H1 (cell line): ENCODE measurements at regions not wholly inside any gene's neighbourhood (a gene's known extent, or its start where the extent isn't known, plus 50 kb on each side); places are given as distances from the start of the nearest gene placed in this dataset.

Source experiments
- CTCF ChIA-PET: fragments of 300-600 bp; sonication (Branson Sonifier 250); formaldehyde crosslinking; loops from one replicate; lab custom pipeline; 2021; ENCODE audit not compliant: partially characterized antibody; lab: Charles Lee
- POLR2A ChIA-PET: fragments of 300-600 bp; sonication (Branson Sonifier 250); formaldehyde crosslinking; loops from one replicate; lab custom pipeline; 2021; ENCODE audit warnings: inconsistent platforms; ENCODE audit not compliant: partially characterized antibody; lab: Charles Lee
- DNase-seq, 2 experiments: peaks; one replicate each; pipeline versions ENCODE4 v3.0.0 to v3.0.0-alpha.2; 2010 to 2022; ENCODE audit warnings: low spot score in 2 of 2, low read depth in 1 of 2, mixed read lengths in 1 of 2
- FAIRE-seq: peaks from 2 replicates; lab custom pipeline; 2011; peaks lifted over from hg19 to GRCh38; lab: Jason Lieb, UNC
- H2AFZ ChIP-seq: 2 replicates; pipeline ENCODE4 v1.8.1; 2012; ENCODE audit warnings: low read length, inconsistent platforms
- H2AK5ac ChIP-seq: 2 replicates; pipeline ENCODE4 v1.6.1; 2013; ENCODE audit warnings: low read depth, low read length
- H2BK120ac ChIP-seq: replicated peaks from 2 replicates; pipeline ENCODE3; 2013; ENCODE audit warnings: low read depth, low read length, inconsistent platforms
- H2BK12ac ChIP-seq: 2 replicates; pipeline ENCODE4 v1.6.1; 2013; ENCODE audit warnings: low read depth, low read length
- H2BK15ac ChIP-seq: 2 replicates; pipeline ENCODE4 v1.6.1; 2013; ENCODE audit warnings: low read length
- H2BK20ac ChIP-seq: 2 replicates; pipeline ENCODE4 v1.6.1; 2013; ENCODE audit warnings: low read length
- H2BK5ac ChIP-seq: 2 replicates; pipeline ENCODE4 v1.6.1; 2013; ENCODE audit warnings: low read depth, low read length
- H3K14ac ChIP-seq: 2 replicates; pipeline ENCODE4 v1.6.1; 2013; ENCODE audit warnings: inconsistent platforms; ENCODE audit not compliant: insufficient read length
- H3K18ac ChIP-seq: 2 replicates; pipeline ENCODE4 v1.6.1; 2013; ENCODE audit warnings: low read length; ENCODE audit errors: extremely low read depth
- H3K23ac ChIP-seq: 2 replicates; pipeline ENCODE4 v1.6.1; 2013; ENCODE audit warnings: inconsistent platforms; ENCODE audit not compliant: insufficient read length
- H3K23me2 ChIP-seq: 2 replicates; pipeline ENCODE4 v1.6.1; 2013; ENCODE audit warnings: low read depth, low read length
- H3K27ac ChIP-seq: 2 replicates; pipeline ENCODE4 v1.6.1; 2011; ENCODE audit warnings: low read depth, low read length, inconsistent platforms
- H3K27me3 ChIP-seq, 4 experiments: replicated peaks in 1 of 4; 1 replicate in 1 of 4; 2 replicates in 3 of 4; pipeline versions ENCODE4 v1.6.1 to v1.8.1; 2011 to 2013; ENCODE audit warnings: low read length in 3 of 4, mild to moderate bottlenecking in 3 of 4, inconsistent platforms in 2 of 4, mixed read lengths in 2 of 4, moderate library complexity in 1 of 4; ENCODE audit not compliant: control insufficient read depth in 3 of 4, insufficient read depth in 3 of 4; ENCODE audit errors: extremely low read depth in 1 of 4
- H3K36me3 ChIP-seq, 4 experiments: 2 replicates each; pipeline versions ENCODE4 v1.6.1 to v1.8.1; 2011 to 2013; ENCODE audit warnings: mild to moderate bottlenecking in 4 of 4, low read length in 3 of 4, moderate library complexity in 2 of 4, control low read depth in 1 of 4, inconsistent platforms in 1 of 4; ENCODE audit not compliant: insufficient read depth in 4 of 4, control insufficient read depth in 2 of 4
- H3K4ac ChIP-seq: replicated peaks from 2 replicates; pipeline ENCODE3; 2013; ENCODE audit warnings: low read length, low read depth, mixed read lengths, inconsistent platforms; ENCODE audit not compliant: insufficient read length
- H3K4me1 ChIP-seq, 4 experiments: replicated peaks in 1 of 4; 1 replicate in 1 of 4; 2 replicates in 3 of 4; pipeline versions ENCODE4 v1.6.1 to v1.8.1; 2011 to 2013; ENCODE audit warnings: low read length in 3 of 4, inconsistent platforms in 2 of 4, mixed read lengths in 1 of 4; ENCODE audit not compliant: insufficient read depth in 4 of 4, control insufficient read depth in 3 of 4
- H3K4me2 ChIP-seq, 2 experiments: 2 replicates each; pipeline versions ENCODE4 v1.6.1 to v1.8.1; 2011 to 2013; ENCODE audit warnings: low read depth in 2 of 2, low read length in 2 of 2, control low read depth in 1 of 2, inconsistent platforms in 1 of 2, mild to moderate bottlenecking in 1 of 2; ENCODE audit not compliant: insufficient read depth in 1 of 2
- H3K4me3 ChIP-seq, 4 experiments: fragments of 200-600, 300-600 bp in 1 of 4; sonication (generic), shearing (Covaris generic), sonication (Bioruptor Twin) in 1 of 4; 2 replicates each; pipeline versions ENCODE4 v1.5.1 to v1.8.1; 2011 to 2016; ENCODE audit warnings: low read length in 4 of 4, low read depth in 3 of 4, control low read depth in 2 of 4, inconsistent platforms in 2 of 4, mild to moderate bottlenecking in 2 of 4, mixed read lengths in 1 of 4, moderate library complexity in 1 of 4; ENCODE audit not compliant: insufficient read depth in 2 of 4; ENCODE audit errors: extremely low read depth in 1 of 4
- H3K56ac ChIP-seq: replicated peaks from 2 replicates; pipeline ENCODE3; 2013; ENCODE audit warnings: low read depth, mild to moderate bottlenecking, mixed read lengths, low read length, inconsistent platforms; ENCODE audit not compliant: insufficient read length
- H3K79me1 ChIP-seq: 2 replicates; pipeline ENCODE4 v1.6.1; 2013; ENCODE audit warnings: low read depth, low read length, control low read depth
- H3K79me2 ChIP-seq, 2 experiments: 2 replicates each; pipeline versions ENCODE4 v1.6.1 to v1.8.1; 2012 to 2013; ENCODE audit warnings: low read length in 2 of 2, mild to moderate bottlenecking in 2 of 2, inconsistent platforms in 1 of 2; ENCODE audit not compliant: insufficient read depth in 2 of 2, control insufficient read depth in 1 of 2
- H3K9ac ChIP-seq, 4 experiments: replicated peaks in 1 of 4; 1 replicate in 1 of 4; 2 replicates in 3 of 4; pipeline versions ENCODE4 v1.6.1 to v1.8.1; 2011 to 2013; ENCODE audit warnings: low read depth in 3 of 4, low read length in 3 of 4, control low read depth in 2 of 4, mild to moderate bottlenecking in 2 of 4, moderate library complexity in 2 of 4, inconsistent platforms in 1 of 4; ENCODE audit errors: extremely low read depth in 1 of 4
- H3K9me3 ChIP-seq, 2 experiments: 2 replicates each; pipeline versions ENCODE4 v1.6.1 to v1.8.1; 2012 to 2013; ENCODE audit warnings: mild to moderate bottlenecking in 2 of 2, moderate library complexity in 2 of 2, control low read depth in 1 of 2, inconsistent platforms in 1 of 2, low read depth in 1 of 2, low read length in 1 of 2, mixed read lengths in 1 of 2; ENCODE audit not compliant: insufficient read depth in 2 of 2
- H4K20me1 ChIP-seq, 2 experiments: replicated peaks in 1 of 2; 2 replicates each; pipeline versions ENCODE3 to v1.8.1; 2011 to 2013; ENCODE audit warnings: inconsistent platforms in 2 of 2, low read length in 2 of 2, mild to moderate bottlenecking in 1 of 2; ENCODE audit not compliant: insufficient read depth in 2 of 2, control insufficient read depth in 1 of 2
- H4K5ac ChIP-seq: 2 replicates; pipeline ENCODE4 v1.6.1; 2013; ENCODE audit warnings: low read length, low read depth, mixed read lengths, inconsistent platforms; ENCODE audit not compliant: insufficient read length
- H4K8ac ChIP-seq: 2 replicates; pipeline ENCODE4 v1.8.0; 2013; ENCODE audit warnings: mild to moderate bottlenecking, moderate library complexity, low read length, inconsistent platforms; ENCODE audit not compliant: insufficient read depth; ENCODE audit errors: extremely low read depth
- H4K91ac ChIP-seq: replicated peaks from 2 replicates; pipeline ENCODE3; 2013; ENCODE audit warnings: low read length, mixed read lengths, inconsistent platforms; ENCODE audit not compliant: insufficient read length
- BCL11A ChIP-seq, 2 experiments: IDR thresholded peaks; one replicate each; pipeline ENCODE4 v1.6.1; 2011; ENCODE audit warnings: low read depth in 2 of 2, low read length in 2 of 2, mild to moderate bottlenecking in 2 of 2
- CBX8 ChIP-seq: fragments of 300-800, 300-1000 bp; sonication (generic); IDR thresholded peaks from 2 replicates; pipeline ENCODE4 v1.7.1; 2016; ENCODE audit warnings: low read depth, low read length, borderline replicate concordance
- CHD1 ChIP-seq: IDR thresholded peaks from 2 replicates; pipeline ENCODE4 v1.6.1; 2012; ENCODE audit warnings: low read depth, low read length, improper control_type of control experiment
- CREB1 ChIP-seq: IDR thresholded peaks from 2 replicates; pipeline ENCODE4 v1.6.1; 2012; ENCODE audit warnings: inconsistent platforms
- JUN ChIP-seq: IDR thresholded peaks from 2 replicates; pipeline ENCODE4 v1.6.1; 2011; ENCODE audit warnings: low read depth, mild to moderate bottlenecking, improper control_type of control experiment, low read length
- KDM1A ChIP-seq: fragments of 200-600, 300-600 bp; sonication (generic); IDR thresholded peaks from 2 replicates; pipeline ENCODE4 v1.7.1; 2016; ENCODE audit warnings: mild to moderate bottlenecking, low read length, borderline replicate concordance
- KDM4A ChIP-seq: IDR thresholded peaks from one replicate; pipeline ENCODE4 v1.7.1; 2012; ENCODE audit warnings: low read depth, mild to moderate bottlenecking, moderate library complexity, low read length, inconsistent platforms; ENCODE audit not compliant: severe bottlenecking
- KDM5A ChIP-seq: fragments of 200-600 bp; IDR thresholded peaks from 2 replicates; pipeline ENCODE4 v1.7.1; 2012; ENCODE audit warnings: mild to moderate bottlenecking, low read length, inconsistent platforms, mixed read lengths
- PHF8 ChIP-seq: fragments of 200-600 bp; sonication (generic); conservative IDR thresholded peaks from 2 replicates; pipeline ENCODE4 v1.7.1; 2012; ENCODE audit warnings: low read depth, mild to moderate bottlenecking, inconsistent platforms, low read length, moderate library complexity
- RAD21 ChIP-seq, 2 experiments: IDR thresholded peaks in 1 of 2; conservative IDR thresholded peaks in 1 of 2; 2 replicates each; pipeline ENCODE4 v1.6.1; 2011; ENCODE audit warnings: low read depth in 2 of 2, low read length in 2 of 2, improper control_type of control experiment in 1 of 2, inconsistent platforms in 1 of 2, mild to moderate bottlenecking in 1 of 2, moderate library complexity in 1 of 2
- RNF2 ChIP-seq: fragments of 200-900, 300-1000 bp; sonication (generic); IDR thresholded peaks from 2 replicates; pipeline ENCODE4 v1.7.1; 2016; ENCODE audit warnings: borderline replicate concordance, low read depth, mild to moderate bottlenecking, antibody characterized with exemption, low read length; ENCODE audit not compliant: poor library complexity, severe bottlenecking; ENCODE audit errors: missing control alignments
- SP1 ChIP-seq: IDR thresholded peaks from 2 replicates; pipeline ENCODE4 v1.6.1; 2011; ENCODE audit warnings: low read depth, low read length
- SP2 ChIP-seq: IDR thresholded peaks from 2 replicates; pipeline ENCODE4 v1.6.1; 2012; ENCODE audit warnings: mild to moderate bottlenecking, low read length, inconsistent platforms
- WGBS, 2 experiments: shearing (Covaris generic) in 1 of 2; methylation state at CpG; one replicate each; pipeline versions ENCODE4 v1.1.6 to v1.1.7; 2013 to 2015; ENCODE audit warnings: low lambda C conversion rate in 2 of 2, mixed read lengths in 2 of 2, inconsistent platforms in 1 of 2, low coverage in 1 of 2, missing lambda C conversion rate in 1 of 2; ENCODE audit not compliant: insufficient replicate concordance in 2 of 2, insufficient coverage in 1 of 2, insufficient read length in 1 of 2; ENCODE audit errors: extremely low coverage in 1 of 2, missing lambda C conversion rate in 1 of 2; 5-methylcytosine and 5-hydroxymethylcytosine counted together

DNA sequence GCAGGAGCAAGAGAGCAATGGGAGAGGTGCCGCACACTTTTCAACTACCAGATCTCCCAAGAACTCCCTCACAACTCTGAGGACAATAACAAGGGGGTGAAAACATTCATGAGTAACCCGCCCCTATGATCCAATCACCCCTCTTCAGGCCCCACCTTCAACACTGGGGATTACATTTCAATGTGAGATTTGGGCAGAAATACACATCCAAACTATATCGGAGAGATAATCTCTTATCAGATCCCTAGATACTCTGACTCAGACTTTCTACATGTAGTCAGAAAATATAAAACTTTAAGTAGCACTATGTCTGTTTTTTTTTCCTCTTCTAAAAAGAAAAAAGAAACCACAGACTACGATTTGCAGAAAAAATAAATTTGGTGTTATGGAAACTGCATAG, 1595.9 kb upstream of the NUDT12 start (continued):
- no peak for TF ChIP-seq CHD1

DNA sequence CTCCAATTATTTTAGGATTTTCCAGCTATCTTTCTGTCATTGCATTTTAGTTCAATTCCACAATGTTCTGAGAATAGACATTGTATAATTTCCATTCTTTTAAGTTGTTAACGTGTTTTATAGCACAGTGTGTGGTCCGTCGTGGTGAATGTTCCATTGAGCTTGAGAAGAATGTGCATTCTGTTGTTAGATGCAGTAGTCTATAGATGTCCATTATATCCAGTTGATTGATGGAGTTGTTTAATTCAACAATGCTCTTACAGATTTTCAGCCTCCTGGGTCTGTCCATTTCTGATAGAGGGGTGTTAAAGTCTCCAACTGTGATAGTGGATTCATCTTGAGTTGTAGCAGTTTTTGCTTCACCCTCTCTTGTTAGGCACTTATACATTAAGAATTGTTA, 1587.7 kb upstream of the NUDT12 start:
- no peak overlapping the region for H3K4ac ChIP-seq
- no peak overlapping the region for H3K56ac ChIP-seq
- H4K20me1 ChIP-seq = no peaks in the 10 kb centered on the region
- H3K36me3 ChIP-seq = no peaks in the 10 kb centered on the region
- no peak overlapping the region for H3K4me3 ChIP-seq
- H3K9ac ChIP-seq = no peak overlapping the region
- H3K27me3 ChIP-seq = no peaks in the 10 kb centered on the region
- no peaks in the 10 kb centered on the region for H3K79me2 ChIP-seq
- H3K23ac ChIP-seq = no peak overlapping the region
- H3K23me2 ChIP-seq = no peaks in the 10 kb centered on the region
- H2BK12ac ChIP-seq = no peak overlapping the region
- FAIRE-seq (no peak), DNase-seq (no peak)
- H3K9me3 ChIP-seq = no peaks in the 10 kb centered on the region
- no peak overlapping the region for H2BK20ac ChIP-seq
- H3K4me2 ChIP-seq = no peak overlapping the region
- H2AK5ac ChIP-seq = no peak overlapping the region
- H3K27ac ChIP-seq = no peak overlapping the region
- no peaks in the 10 kb centered on the region for H3K79me1 ChIP-seq
- POLR2A ChIA-PET = no interaction called here
- WGBS, 2 experiments = 84% methylated on average over 3 of the region's 3 CpGs; no CpG with 5 or more reads in 1 of the 2 experiments
- CTCF ChIA-PET = no interaction called here
- H3K14ac ChIP-seq = no peak overlapping the region
- H4K5ac ChIP-seq = no peak overlapping the region
- no peak overlapping the region for H2AFZ ChIP-seq
- H4K8ac ChIP-seq = no peak overlapping the region
- no peak overlapping the region for H2BK5ac ChIP-seq
- no peak overlapping the region for H2BK15ac ChIP-seq
- no peak overlapping the region for H4K91ac ChIP-seq
- H3K18ac ChIP-seq = no peak overlapping the region
- H2BK120ac ChIP-seq = no peak overlapping the region
- H3K4me1 ChIP-seq = no peaks in the 10 kb centered on the region
- TF ChIP-seq JUN (no peak), KDM5A (no peak), SP1 (no peak), CREB1 (no peak), KDM1A (no peak), PHF8 (no peak), CBX8 (no peak), BCL11A (IDR thresholded peaks at IDR 0.05; ENCODE audit: low read depth in 2 of 2, low read length in 2 of 2) (no peak), RAD21 (IDR thresholded peaks at IDR 0.05 in 1 of 2, conservative IDR thresholded peaks at IDR 0.05 in 1 of 2; ENCODE audit: low read depth in 2 of 2, low read length in 2 of 2) (no peak), SP2 (no peak), KDM4A (no peak), RNF2 (no peak)
